ENCODE measurements at regions not wholly inside any gene's neighbourhood (a gene's known extent, or its start where the extent isn't known, plus 50 kb on each side); places are given as distances from the start of the nearest gene placed in this dataset.

- H3K4me3 Mint-ChIP-seq: no peak overlapping the region
- H3K4me1 Mint-ChIP-seq: peaks cover 6% of the 10 kb centered on the region
- no peaks in the 10 kb centered on the region for H3K9me3 Mint-ChIP-seq
- TF ChIP-seq CTCF (IDR thresholded peaks at IDR 0.05; ENCODE audit: unreplicated experiment in 3 of 3): no peak
- no peaks in the 10 kb centered on the region for H3K36me3 Mint-ChIP-seq (ENCODE audit: low read depth)
- no peaks in the 10 kb centered on the region for H3K27me3 Mint-ChIP-seq (ENCODE audit: low read depth)
- no peak overlapping the region for H3K27ac Mint-ChIP-seq
These were observed 528.9 kb downstream of the EPM2A start for GRCh38 chr6:145206247-145206907.

- Mint-ChIP-seq H3K4me3 (no peak overlapping the region), H3K9me3 (no peaks in the 10 kb centered on the region), H3K27ac (peak overlapping the region; percentile 86 to 95 (median 91)), H3K4me1 (peaks cover 9% of the 10 kb centered on the region), H3K27me3 (ENCODE audit: low read depth) (no peaks in the 10 kb centered on the region), H3K36me3 (ENCODE audit: low read depth) (no peaks in the 10 kb centered on the region)
- no peak for TF ChIP-seq CTCF (IDR thresholded peaks at IDR 0.05; ENCODE audit: unreplicated experiment in 3 of 3)
These were observed 526.8 kb downstream of the EPM2A start for GRCh38 chr6:145208474-145208873.

GRCh38 chr6:145209272-145209671 lies 526.0 kb downstream of the EPM2A start:
- TF ChIP-seq CTCF (IDR thresholded peaks at IDR 0.05; ENCODE audit: unreplicated experiment in 3 of 3): no peak
- Mint-ChIP-seq H3K27ac (peak overlapping the region; percentile 86 to 95 (median 91)), H3K27me3 (ENCODE audit: low read depth) (no peaks in the 10 kb centered on the region), H3K4me1 (peaks cover 16% of the 10 kb centered on the region), H3K36me3 (ENCODE audit: low read depth) (no peaks in the 10 kb centered on the region), H3K9me3 (no peaks in the 10 kb centered on the region), H3K4me3 (no peak overlapping the region)

GRCh38 chr6:145212813-145213212 lies 522.5 kb downstream of the EPM2A start:
- H3K36me3 Mint-ChIP-seq (ENCODE audit: low read depth): no peaks in the 10 kb centered on the region
- H3K27ac Mint-ChIP-seq: peak overlapping the region; percentile 5 to 78 (median 47)
- peaks cover 25% of the 10 kb centered on the region for H3K4me1 Mint-ChIP-seq
- no peaks in the 10 kb centered on the region for H3K27me3 Mint-ChIP-seq (ENCODE audit: low read depth)
- H3K9me3 Mint-ChIP-seq: no peaks in the 10 kb centered on the region
- TF ChIP-seq CTCF (IDR thresholded peaks at IDR 0.05; ENCODE audit: unreplicated experiment in 3 of 3): no peak
- H3K4me3 Mint-ChIP-seq: no peak overlapping the region

- Mint-ChIP-seq H3K36me3 (ENCODE audit: low read depth) (no peaks in the 10 kb centered on the region), H3K27me3 (ENCODE audit: low read depth) (no peaks in the 10 kb centered on the region), H3K4me3 (no peak overlapping the region), H3K27ac (peak overlapping the region; percentile 5 to 78 (median 47)), H3K9me3 (no peaks in the 10 kb centered on the region), H3K4me1 (peaks cover 25% of the 10 kb centered on the region)
- TF ChIP-seq CTCF (IDR thresholded peaks at IDR 0.05; ENCODE audit: unreplicated experiment in 3 of 3): no peak
These were observed 521.7 kb downstream of the EPM2A start for GRCh38 chr6:145213614-145214013.

DNA sequence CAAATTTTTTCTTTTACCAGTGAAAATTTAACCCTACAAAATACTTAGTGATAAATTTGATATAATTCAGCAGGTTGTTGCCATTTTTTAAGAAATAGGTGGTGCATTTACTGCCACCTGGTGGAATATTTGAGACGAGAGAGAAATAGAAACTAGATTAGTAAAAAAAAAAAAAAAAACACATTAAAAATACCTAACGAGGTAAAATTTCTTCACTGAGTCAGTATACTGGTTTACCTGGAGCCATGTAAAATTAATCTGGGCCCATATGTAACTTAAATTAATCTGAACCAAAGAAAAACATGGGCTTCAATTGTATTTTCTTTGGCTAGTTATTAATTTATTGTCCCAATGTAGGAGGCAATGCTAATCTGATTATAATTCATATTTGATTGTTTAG lies 520.8 kb downstream of the EPM2A start:
- H3K4me3 Mint-ChIP-seq: no peak overlapping the region
- peaks cover 19% of the 10 kb centered on the region for H3K4me1 Mint-ChIP-seq
- H3K27me3 Mint-ChIP-seq (ENCODE audit: low read depth): no peaks in the 10 kb centered on the region
- H3K36me3 Mint-ChIP-seq (ENCODE audit: low read depth): no peaks in the 10 kb centered on the region
- H3K27ac Mint-ChIP-seq: peak overlapping the region in 2 of 3 experiments; percentile 44 to 47
- no peaks in the 10 kb centered on the region for H3K9me3 Mint-ChIP-seq
- TF ChIP-seq CTCF (IDR thresholded peaks at IDR 0.05; ENCODE audit: unreplicated experiment in 3 of 3): peak; percentile 56 to 70 (median 59)

Measured in nephron (organoid).